SK-N-SH (cell line): ENCODE measurements at regions not wholly inside any gene's neighbourhood (a gene's known extent, or its start where the extent isn't known, plus 50 kb on each side); places are given as distances from the start of the nearest gene placed in this dataset.

Experiments used
- CTCF ChIA-PET: fragments of 300-600, 350-600 bp; formaldehyde crosslinking; extraction: SDS; loops from one replicate; lab custom pipeline; 2021; lab: Yijun Ruan, JAX
- POLR2A ChIA-PET: fragments of 350-600 bp; sonication (Branson Sonifier 250); formaldehyde crosslinking; extraction: SDS; loops from one replicate; lab custom pipeline; 2020; ENCODE audit warnings: antibody characterized with exemption, inconsistent platforms; lab: Yijun Ruan, JAX
- DNase-seq: peaks from one replicate; pipeline ENCODE4 v3.0.0; 2012
- H2AFZ ChIP-seq: fragments of 200-600 bp; sonication (generic); 2 replicates; pipeline ENCODE4 v1.8.1; 2016; ENCODE audit warnings: antibody characterized with exemption, mild to moderate bottlenecking, low read depth
- H3F3A ChIP-seq: fragments of 200-600 bp; sonication (generic); replicated peaks from 2 replicates; pipeline ENCODE3; 2016; ENCODE audit warnings: antibody characterized with exemption, mild to moderate bottlenecking; ENCODE audit not compliant: insufficient read depth
- H3K27ac ChIP-seq, 2 experiments: fragments of 200-500 bp in 1 of 2; fragments of 200-600 bp in 1 of 2; sonication (Bioruptor generic) in 1 of 2; sonication (generic), shearing (Covaris generic) in 1 of 2; 2 replicates each; pipeline versions ENCODE4 v1.5.1 to v1.6.1; 2014 to 2016; ENCODE audit warnings: low read depth in 2 of 2, inconsistent platforms in 1 of 2, low read length in 1 of 2, mild to moderate bottlenecking in 1 of 2, mixed read lengths in 1 of 2
- H3K27me3 ChIP-seq: fragments of 200-600 bp; sonication (generic), shearing (Covaris generic); 2 replicates; pipeline ENCODE4 v1.6.1; 2016; ENCODE audit warnings: mixed run types; ENCODE audit not compliant: insufficient read depth
- H3K36me3 ChIP-seq, 2 experiments: fragments of 200-500 bp in 1 of 2; fragments of 200-600 bp in 1 of 2; sonication (Bioruptor generic) in 1 of 2; sonication (generic) in 1 of 2; replicated peaks in 1 of 2; 2 replicates each; pipeline versions ENCODE3 to v1.5.1; 2014 to 2016; ENCODE audit warnings: low read length in 1 of 2, mild to moderate bottlenecking in 1 of 2; ENCODE audit not compliant: insufficient read depth in 2 of 2, control insufficient read depth in 1 of 2
- H3K4me1 ChIP-seq, 2 experiments: fragments of 200-500 bp in 1 of 2; fragments of 200-600 bp in 1 of 2; sonication (Bioruptor generic) in 1 of 2; sonication (generic), shearing (Covaris generic) in 1 of 2; 2 replicates each; pipeline versions ENCODE4 v1.5.1 to v1.6.1; 2014 to 2016; ENCODE audit warnings: low read depth in 1 of 2, low read length in 1 of 2, mixed run types in 1 of 2; ENCODE audit not compliant: insufficient read depth in 2 of 2, control insufficient read depth in 1 of 2
- H3K4me2 ChIP-seq: fragments of 200-600 bp; sonication (generic), shearing (Covaris generic); 2 replicates; pipeline ENCODE4 v1.6.1; 2017; ENCODE audit warnings: mixed run types
- H3K4me3 ChIP-seq, 2 experiments: fragments of 200-500 bp in 1 of 2; fragments of 200-600 bp in 1 of 2; sonication (Bioruptor generic) in 1 of 2; sonication (generic), shearing (Covaris generic) in 1 of 2; 2 replicates each; pipeline versions ENCODE4 v1.5.1 to v1.8.1; 2014 to 2016; ENCODE audit warnings: low read depth in 2 of 2, inconsistent platforms in 1 of 2, low read length in 1 of 2, mild to moderate bottlenecking in 1 of 2, mixed read lengths in 1 of 2, moderate library complexity in 1 of 2
- H3K79me2 ChIP-seq: fragments of 200-600 bp; sonication (generic); 2 replicates; pipeline ENCODE4 v1.8.1; 2017; ENCODE audit warnings: mild to moderate bottlenecking; ENCODE audit not compliant: insufficient read depth
- H3K9ac ChIP-seq: fragments of 200-600 bp; sonication (generic); 2 replicates; pipeline ENCODE4 v1.6.1; 2017; ENCODE audit warnings: mixed run types
- H3K9me2 ChIP-seq: fragments of 200-600 bp; sonication (generic); 2 replicates; pipeline ENCODE4 v1.6.1; 2017; ENCODE audit warnings: mixed run types
- H3K9me3 ChIP-seq: fragments of 200-600 bp; sonication (generic); 2 replicates; pipeline ENCODE4 v1.6.1; 2017; ENCODE audit warnings: mixed run types, mild to moderate bottlenecking, moderate library complexity
- H4K20me1 ChIP-seq: fragments of 200-600 bp; sonication (generic); 2 replicates; pipeline ENCODE4 v1.6.1; 2017; ENCODE audit warnings: mild to moderate bottlenecking, mixed run types; ENCODE audit not compliant: insufficient read depth
- ELF1 ChIP-seq: IDR thresholded peaks from 2 replicates; pipeline ENCODE4 v1.4.0; 2012
- EZH2phosphoT487 ChIP-seq: fragments of 200-600 bp; sonication (generic); IDR thresholded peaks from 2 replicates; pipeline ENCODE4 v1.6.1; 2017; ENCODE audit warnings: low read depth, mixed run types, mild to moderate bottlenecking, antibody characterized with exemption, moderate library complexity, borderline replicate concordance
- FOSL2 ChIP-seq: IDR thresholded peaks from 2 replicates; pipeline ENCODE4 v1.4.0; 2012; ENCODE audit warnings: low read depth, mild to moderate bottlenecking, moderate library complexity, borderline replicate concordance
- FOXJ3 ChIP-seq: sonication (generic); formaldehyde crosslinking; IDR thresholded peaks from 2 replicates; pipeline ENCODE4 v1.5.1; 2020; ENCODE audit warnings: mild to moderate bottlenecking, missing genetic modification reagents
- GABPA ChIP-seq: IDR thresholded peaks from 2 replicates; pipeline ENCODE4 v1.4.0; 2012; ENCODE audit warnings: low read depth, mild to moderate bottlenecking
- JUND ChIP-seq: IDR thresholded peaks from 2 replicates; pipeline ENCODE4 v1.4.0; 2012
- MXI1 ChIP-seq: IDR thresholded peaks from 2 replicates; pipeline ENCODE4 v1.6.1; 2012; ENCODE audit warnings: mild to moderate bottlenecking, low read depth, low read length, improper control_type of control experiment
- NRF1 ChIP-seq: IDR thresholded peaks from 2 replicates; pipeline ENCODE4 v1.6.1; 2012; ENCODE audit warnings: low read depth, mild to moderate bottlenecking, low read length
- RXRA ChIP-seq: IDR thresholded peaks from 2 replicates; pipeline ENCODE4 v1.4.0; 2012; ENCODE audit warnings: low read depth, mild to moderate bottlenecking, borderline replicate concordance
- SIN3A ChIP-seq: IDR thresholded peaks from 2 replicates; pipeline ENCODE4 v1.6.1; 2012; ENCODE audit warnings: low read depth, mild to moderate bottlenecking, low read length, moderate library complexity, borderline replicate concordance
- TCF12 ChIP-seq: IDR thresholded peaks from 2 replicates; pipeline ENCODE4 v1.4.0; 2012
- YY1 ChIP-seq: IDR thresholded peaks from 2 replicates; pipeline ENCODE4 v1.4.0; 2012; ENCODE audit warnings: low read depth, mild to moderate bottlenecking
- WGBS: methylation state at CpG from one replicate; pipeline ENCODE4 v1.1.6; 2017; ENCODE audit warnings: low lambda C conversion rate; 5-methylcytosine and 5-hydroxymethylcytosine counted together
- TF ChIP-seq, protein P1 (sequence below): fragments of 150-350 bp; IDR thresholded peaks from 2 replicates; pipeline ENCODE4 v1.6.1; 2017; ENCODE audit warnings: antibody characterized with exemption, low read length, low read depth, borderline replicate concordance
- TF ChIP-seq, protein P2 (sequence below): fragments of 200-600 bp; sonication (generic); IDR thresholded peaks from 2 replicates; pipeline ENCODE4 v1.6.1; 2017; ENCODE audit warnings: antibody characterized with exemption, mild to moderate bottlenecking, moderate library complexity
- TF ChIP-seq, protein P3 (sequence below): IDR thresholded peaks from 2 replicates; pipeline ENCODE4 v1.6.1; 2012; ENCODE audit warnings: mild to moderate bottlenecking, low read depth, low read length, moderate library complexity
- TF ChIP-seq, protein P4 (sequence below): IDR thresholded peaks from 2 replicates; pipeline ENCODE4 v1.4.0; 2012; ENCODE audit warnings: low read depth

DNA sequence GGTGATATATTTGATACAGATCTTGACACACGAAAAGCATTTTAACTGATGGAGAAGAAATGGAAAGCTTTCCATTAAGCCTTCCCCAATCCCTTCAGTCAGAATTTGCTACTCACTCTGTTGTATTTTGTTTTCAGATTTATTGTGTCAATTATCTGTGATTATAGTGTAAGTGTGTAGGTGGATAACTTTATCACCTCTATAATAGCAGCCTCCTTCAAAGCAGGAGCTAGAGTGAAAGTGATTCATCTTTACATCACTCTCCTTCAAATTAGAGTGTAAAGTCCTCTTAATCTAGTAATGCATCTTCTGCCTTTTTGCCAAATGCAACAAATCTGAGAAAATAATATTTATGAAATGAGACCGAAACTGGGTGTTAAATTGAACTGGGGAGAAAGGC, 459.7 kb upstream of the ZP4 start:
- Histone ChIP-seq H3K27ac (no peak overlapping the region), H3K27me3 (no peaks in the 10 kb centered on the region), H3K9me3 (no peaks in the 10 kb centered on the region), H3K9ac (no peak overlapping the region), H3K79me2 (no peaks in the 10 kb centered on the region), H3F3A (no peaks in the 10 kb centered on the region), H3K4me2 (no peak overlapping the region), H3K9me2 (peaks cover 3% of the 10 kb centered on the region; the same call in 1 of the 2 replicates), H2AFZ (no peak overlapping the region), H3K36me3 (no peaks in the 10 kb centered on the region), H3K4me3 (no peak overlapping the region), H4K20me1 (no peaks in the 10 kb centered on the region), H3K4me1 (peaks cover 0 to 2% of the 10 kb centered on the region in 2 experiments; a peak in 1 of 4 replicates)
- no peak for DNase-seq
- ChIA-PET POLR2A (no interaction called here), CTCF (no interaction called here)
- TF ChIP-seq FOXJ3 (CRISPR knock-in tag) (no peak), ELF1 (no peak), NRF1 (no peak), MXI1 (no peak), YY1 (no peak), RXRA (no peak), SIN3A (no peak)
- TF ChIP-seq, protein P1, sequence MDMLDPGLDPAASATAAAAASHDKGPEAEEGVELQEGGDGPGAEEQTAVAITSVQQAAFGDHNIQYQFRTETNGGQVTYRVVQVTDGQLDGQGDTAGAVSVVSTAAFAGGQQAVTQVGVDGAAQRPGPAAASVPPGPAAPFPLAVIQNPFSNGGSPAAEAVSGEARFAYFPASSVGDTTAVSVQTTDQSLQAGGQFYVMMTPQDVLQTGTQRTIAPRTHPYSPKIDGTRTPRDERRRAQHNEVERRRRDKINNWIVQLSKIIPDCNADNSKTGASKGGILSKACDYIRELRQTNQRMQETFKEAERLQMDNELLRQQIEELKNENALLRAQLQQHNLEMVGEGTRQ = no peak
- TF ChIP-seq, protein P2, sequence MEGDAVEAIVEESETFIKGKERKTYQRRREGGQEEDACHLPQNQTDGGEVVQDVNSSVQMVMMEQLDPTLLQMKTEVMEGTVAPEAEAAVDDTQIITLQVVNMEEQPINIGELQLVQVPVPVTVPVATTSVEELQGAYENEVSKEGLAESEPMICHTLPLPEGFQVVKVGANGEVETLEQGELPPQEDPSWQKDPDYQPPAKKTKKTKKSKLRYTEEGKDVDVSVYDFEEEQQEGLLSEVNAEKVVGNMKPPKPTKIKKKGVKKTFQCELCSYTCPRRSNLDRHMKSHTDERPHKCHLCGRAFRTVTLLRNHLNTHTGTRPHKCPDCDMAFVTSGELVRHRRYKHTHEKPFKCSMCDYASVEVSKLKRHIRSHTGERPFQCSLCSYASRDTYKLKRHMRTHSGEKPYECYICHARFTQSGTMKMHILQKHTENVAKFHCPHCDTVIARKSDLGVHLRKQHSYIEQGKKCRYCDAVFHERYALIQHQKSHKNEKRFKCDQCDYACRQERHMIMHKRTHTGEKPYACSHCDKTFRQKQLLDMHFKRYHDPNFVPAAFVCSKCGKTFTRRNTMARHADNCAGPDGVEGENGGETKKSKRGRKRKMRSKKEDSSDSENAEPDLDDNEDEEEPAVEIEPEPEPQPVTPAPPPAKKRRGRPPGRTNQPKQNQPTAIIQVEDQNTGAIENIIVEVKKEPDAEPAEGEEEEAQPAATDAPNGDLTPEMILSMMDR = no peak
- WGBS = 60% methylated on average over 2 of the region's 2 CpGs

DNA sequence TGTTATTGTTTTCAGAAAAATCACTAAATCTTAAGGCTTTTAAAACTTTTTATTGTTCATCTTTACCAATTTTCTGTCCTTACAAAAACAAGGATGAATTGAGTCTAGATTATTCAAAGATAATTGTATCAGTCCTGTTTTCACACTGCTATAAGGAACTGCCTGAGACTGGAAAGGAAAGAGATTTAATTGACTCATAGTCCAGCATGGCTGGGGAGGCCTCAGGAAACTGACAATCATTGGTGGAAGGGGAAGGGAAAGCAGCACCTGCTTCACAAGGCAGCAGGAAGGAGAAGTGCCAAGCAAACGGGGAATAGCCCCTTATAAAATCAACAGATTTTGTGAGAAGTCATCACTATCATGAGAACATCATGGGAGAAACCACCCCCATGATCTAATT, 455.6 kb upstream of the ZP4 start:
- POLR2A ChIA-PET = no interaction called here

More for the DNA sequence above, 455.6 kb upstream of the ZP4 start:
- Histone ChIP-seq H2AFZ (no peak overlapping the region), H3K27ac (no peak overlapping the region), H3K79me2 (no peaks in the 10 kb centered on the region), H3K4me3 (no peak overlapping the region), H3K36me3 (no peaks in the 10 kb centered on the region), H3K9me2 (peaks cover 3% of the 10 kb centered on the region; the same call in 1 of the 2 replicates), H3K27me3 (no peaks in the 10 kb centered on the region), H3K4me1 (peaks cover 0 to 2% of the 10 kb centered on the region in 2 experiments; a peak in 1 of 4 replicates), H3K9ac (no peak overlapping the region), H3K9me3 (no peaks in the 10 kb centered on the region), H3K4me2 (no peak overlapping the region), H3F3A (no peaks in the 10 kb centered on the region), H4K20me1 (no peaks in the 10 kb centered on the region)
- 20% methylated on average over 1 of the region's 1 CpG for WGBS
- CTCF ChIA-PET = no interaction called here
- DNase-seq = no peak
- TF ChIP-seq, protein P3, sequence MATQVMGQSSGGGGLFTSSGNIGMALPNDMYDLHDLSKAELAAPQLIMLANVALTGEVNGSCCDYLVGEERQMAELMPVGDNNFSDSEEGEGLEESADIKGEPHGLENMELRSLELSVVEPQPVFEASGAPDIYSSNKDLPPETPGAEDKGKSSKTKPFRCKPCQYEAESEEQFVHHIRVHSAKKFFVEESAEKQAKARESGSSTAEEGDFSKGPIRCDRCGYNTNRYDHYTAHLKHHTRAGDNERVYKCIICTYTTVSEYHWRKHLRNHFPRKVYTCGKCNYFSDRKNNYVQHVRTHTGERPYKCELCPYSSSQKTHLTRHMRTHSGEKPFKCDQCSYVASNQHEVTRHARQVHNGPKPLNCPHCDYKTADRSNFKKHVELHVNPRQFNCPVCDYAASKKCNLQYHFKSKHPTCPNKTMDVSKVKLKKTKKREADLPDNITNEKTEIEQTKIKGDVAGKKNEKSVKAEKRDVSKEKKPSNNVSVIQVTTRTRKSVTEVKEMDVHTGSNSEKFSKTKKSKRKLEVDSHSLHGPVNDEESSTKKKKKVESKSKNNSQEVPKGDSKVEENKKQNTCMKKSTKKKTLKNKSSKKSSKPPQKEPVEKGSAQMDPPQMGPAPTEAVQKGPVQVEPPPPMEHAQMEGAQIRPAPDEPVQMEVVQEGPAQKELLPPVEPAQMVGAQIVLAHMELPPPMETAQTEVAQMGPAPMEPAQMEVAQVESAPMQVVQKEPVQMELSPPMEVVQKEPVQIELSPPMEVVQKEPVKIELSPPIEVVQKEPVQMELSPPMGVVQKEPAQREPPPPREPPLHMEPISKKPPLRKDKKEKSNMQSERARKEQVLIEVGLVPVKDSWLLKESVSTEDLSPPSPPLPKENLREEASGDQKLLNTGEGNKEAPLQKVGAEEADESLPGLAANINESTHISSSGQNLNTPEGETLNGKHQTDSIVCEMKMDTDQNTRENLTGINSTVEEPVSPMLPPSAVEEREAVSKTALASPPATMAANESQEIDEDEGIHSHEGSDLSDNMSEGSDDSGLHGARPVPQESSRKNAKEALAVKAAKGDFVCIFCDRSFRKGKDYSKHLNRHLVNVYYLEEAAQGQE = no peak
- TF ChIP-seq, protein P2 = no peak
- no peak for TF ChIP-seq FOSL2
- no peak for TF ChIP-seq JUND
- TF ChIP-seq FOXJ3 (CRISPR knock-in tag) = no peak
- no peak for TF ChIP-seq EZH2phosphoT487
- TF ChIP-seq TCF12 = no peak
- TF ChIP-seq, protein P4, sequence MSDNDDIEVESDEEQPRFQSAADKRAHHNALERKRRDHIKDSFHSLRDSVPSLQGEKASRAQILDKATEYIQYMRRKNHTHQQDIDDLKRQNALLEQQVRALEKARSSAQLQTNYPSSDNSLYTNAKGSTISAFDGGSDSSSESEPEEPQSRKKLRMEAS = no peak
- no peak for TF ChIP-seq GABPA
